HEK293 (cell line): ENCODE measurements at regions not wholly inside any gene's neighbourhood (a gene's known extent, or its start where the extent isn't known, plus 50 kb on each side); places are given as distances from the start of the nearest gene placed in this dataset.

ENCODE experiments used
- CTCF ChIA-PET: fragments of 350-600 bp; formaldehyde crosslinking; extraction: SDS; loops from one replicate; lab custom pipeline; 2021; ENCODE audit warnings: antibody characterized with exemption; lab: Yijun Ruan, JAX
- POLR2A ChIA-PET: fragments of 300-600 bp; formaldehyde crosslinking; extraction: SDS; loops from one replicate; lab custom pipeline; 2020; ENCODE audit warnings: antibody characterized with exemption, inconsistent platforms; lab: Yijun Ruan, JAX
- H3K27ac ChIP-seq: fragments of 200-500 bp; sonication (Bioruptor generic); 2 replicates; pipeline ENCODE4 v1.5.1; 2014; ENCODE audit warnings: low read depth, low read length, control low read depth, inconsistent platforms; ENCODE audit errors: extremely low read depth
- H3K36me3 ChIP-seq, 2 experiments: fragments of 200-500 bp in 1 of 2; sonication (Bioruptor generic) in 1 of 2; 1 replicate in 1 of 2; 2 replicates in 1 of 2; pipeline ENCODE4 v1.5.1; 2014 to 2017; ENCODE audit warnings: inconsistent platforms in 2 of 2, low read length in 2 of 2; ENCODE audit not compliant: control insufficient read depth in 2 of 2, insufficient read depth in 1 of 2
- H3K4me1 ChIP-seq: fragments of 200-500 bp; sonication (Bioruptor generic); 2 replicates; pipeline ENCODE4 v1.5.1; 2014; ENCODE audit warnings: mild to moderate bottlenecking, low read length, inconsistent platforms; ENCODE audit not compliant: control insufficient read depth, insufficient read depth
- H3K4me3 ChIP-seq: 2 replicates; pipeline ENCODE4 v1.5.1; 2011; ENCODE audit warnings: low read depth, mild to moderate bottlenecking, control low read depth, low read length, moderate library complexity
- H3K9me3 ChIP-seq: fragments of 200-500 bp; sonication (Bioruptor generic); 2 replicates; pipeline ENCODE4 v1.5.1; 2014; ENCODE audit warnings: low read depth, low read length, inconsistent platforms; ENCODE audit not compliant: control insufficient read depth, insufficient read depth
- FEZF1 ChIP-seq: fragments of 450-650 bp; formaldehyde crosslinking; IDR thresholded peaks from 2 replicates; pipeline ENCODE4 v1.5.1; 2016; ENCODE audit warnings: missing biosample characterization, missing genetic modification characterization
- IKZF3 ChIP-seq: fragments of 450-650 bp; IDR thresholded peaks from 2 replicates; pipeline ENCODE4 v1.5.0; 2018; ENCODE audit warnings: missing biosample characterization, mild to moderate bottlenecking, missing genetic modification characterization, moderate library complexity
- KLF17 ChIP-seq: fragments of 450-650 bp; formaldehyde crosslinking; IDR thresholded peaks from 2 replicates; pipeline ENCODE4 v1.5.1; 2016; ENCODE audit warnings: missing biosample characterization, missing genetic modification characterization
- PATZ1 ChIP-seq: fragments of 450-650 bp; formaldehyde crosslinking; IDR thresholded peaks from 2 replicates; pipeline ENCODE4 v1.5.1; 2016; ENCODE audit warnings: missing biosample characterization, missing genetic modification characterization
- RBAK ChIP-seq: fragments of 450-650 bp; formaldehyde crosslinking; IDR thresholded peaks from 2 replicates; pipeline ENCODE4 v1.5.1; 2016; ENCODE audit warnings: missing biosample characterization, missing genetic modification characterization
- SCRT1 ChIP-seq: fragments of 450-650 bp; formaldehyde crosslinking; IDR thresholded peaks from 2 replicates; pipeline ENCODE4 v1.5.1; 2016; ENCODE audit warnings: missing biosample characterization, missing genetic modification characterization, borderline replicate concordance
- ZFHX2 ChIP-seq: fragments of 450-650 bp; formaldehyde crosslinking; conservative IDR thresholded peaks from 2 replicates; pipeline ENCODE4 v1.5.1; 2016; ENCODE audit warnings: missing biosample characterization, missing genetic modification characterization
- ZNF10 ChIP-seq: fragments of 450-650 bp; formaldehyde crosslinking; IDR thresholded peaks from 2 replicates; pipeline ENCODE4 v1.5.1; 2017; ENCODE audit warnings: missing biosample characterization, missing genetic modification characterization
- ZNF133 ChIP-seq: fragments of 450-650 bp; formaldehyde crosslinking; IDR thresholded peaks from 2 replicates; pipeline ENCODE4 v1.5.1; 2016; ENCODE audit warnings: missing biosample characterization, missing genetic modification characterization
- ZNF202 ChIP-seq: fragments of 450-650 bp; formaldehyde crosslinking; IDR thresholded peaks from 2 replicates; pipeline ENCODE4 v1.5.1; 2016; ENCODE audit warnings: missing biosample characterization, missing genetic modification characterization, borderline replicate concordance
- ZNF26 ChIP-seq: fragments of 450-650 bp; formaldehyde crosslinking; IDR thresholded peaks from 2 replicates; pipeline ENCODE4 v1.5.1; 2016; ENCODE audit warnings: missing biosample characterization, missing genetic modification characterization
- ZNF274 ChIP-seq, 2 experiments: fragments of 200-500 bp in 1 of 2; fragments of 450-650 bp in 1 of 2; sonication (Bioruptor generic) in 1 of 2; formaldehyde crosslinking in 1 of 2; IDR thresholded peaks; 2 replicates each; pipeline versions ENCODE4 v1.5.1 to v1.6.1; 2014 to 2016; ENCODE audit warnings: borderline replicate concordance in 1 of 2, inconsistent platforms in 1 of 2, low read length in 1 of 2, missing biosample characterization in 1 of 2, missing genetic modification characterization in 1 of 2
- ZNF292 ChIP-seq: fragments of 450-650 bp; formaldehyde crosslinking; IDR thresholded peaks from 2 replicates; pipeline ENCODE4 v1.5.1; 2016; ENCODE audit warnings: low read depth, missing biosample characterization, missing genetic modification characterization, borderline replicate concordance
- ZNF302 ChIP-seq: fragments of 450-650 bp; formaldehyde crosslinking; IDR thresholded peaks from 2 replicates; pipeline ENCODE4 v1.5.1; 2016; ENCODE audit warnings: missing biosample characterization, missing genetic modification characterization, low read depth
- ZNF416 ChIP-seq: fragments of 450-650 bp; formaldehyde crosslinking; IDR thresholded peaks from 2 replicates; pipeline ENCODE4 v1.5.1; 2016; ENCODE audit warnings: missing biosample characterization, missing genetic modification characterization
- ZNF530 ChIP-seq: fragments of 450-650 bp; formaldehyde crosslinking; IDR thresholded peaks from 2 replicates; pipeline ENCODE4 v1.5.1; 2016; ENCODE audit warnings: low read depth, missing biosample characterization, missing genetic modification characterization
- ZNF610 ChIP-seq: fragments of 450-650 bp; formaldehyde crosslinking; IDR thresholded peaks from 2 replicates; pipeline ENCODE4 v1.5.1; 2016; ENCODE audit warnings: missing biosample characterization, missing genetic modification characterization, borderline replicate concordance
- ZNF707 ChIP-seq: fragments of 450-650 bp; formaldehyde crosslinking; IDR thresholded peaks from 2 replicates; pipeline ENCODE4 v1.5.1; 2016; ENCODE audit warnings: missing biosample characterization, missing genetic modification characterization
- ZNF768 ChIP-seq: fragments of 450-650 bp; formaldehyde crosslinking; IDR thresholded peaks from 2 replicates; pipeline ENCODE4 v1.5.1; 2018; ENCODE audit warnings: missing biosample characterization, mild to moderate bottlenecking, missing genetic modification characterization
- ZNF830 ChIP-seq: fragments of 450-650 bp; IDR thresholded peaks from 2 replicates; pipeline ENCODE4 v1.5.0; 2018; ENCODE audit warnings: missing biosample characterization, missing genetic modification characterization, low read depth, mild to moderate bottlenecking, moderate library complexity
- ZNF843 ChIP-seq: fragments of 450-650 bp; formaldehyde crosslinking; IDR thresholded peaks from 2 replicates; pipeline ENCODE4 v1.5.1; 2016; ENCODE audit warnings: missing biosample characterization, missing genetic modification characterization
- TF ChIP-seq, protein P1 (sequence below): fragments of 450-650 bp; formaldehyde crosslinking; IDR thresholded peaks from 2 replicates; pipeline ENCODE4 v1.5.1; 2016; ENCODE audit warnings: missing biosample characterization, missing genetic modification characterization
- TF ChIP-seq, protein P2 (sequence below): fragments of 450-650 bp; formaldehyde crosslinking; IDR thresholded peaks from 2 replicates; pipeline ENCODE4 v1.5.1; 2016; ENCODE audit warnings: missing biosample characterization, missing genetic modification characterization

GRCh38 chr13:76725211-76725610 is 161.0 kb downstream of the KCTD12 start:
- ChIA-PET CTCF (no interaction called here), POLR2A (no interaction called here)
- no peak overlapping the region for H3K4me3 ChIP-seq
- TF ChIP-seq ZNF133 (tag by site-specific recombination) (no peak), ZNF768 (tag by site-specific recombination) (no peak), KLF17 (tag by site-specific recombination) (no peak), ZNF610 (no peak), SCRT1 (tag by site-specific recombination) (no peak), PATZ1 (tag by site-specific recombination) (no peak), ZNF10 (tag by site-specific recombination) (no peak), ZNF302 (tag by site-specific recombination) (no peak), RBAK (tag by site-specific recombination) (no peak), ZNF843 (tag by site-specific recombination) (no peak), ZNF707 (tag by site-specific recombination) (no peak), ZNF26 (tag by site-specific recombination) (no peak)
- TF ChIP-seq, protein P1, sequence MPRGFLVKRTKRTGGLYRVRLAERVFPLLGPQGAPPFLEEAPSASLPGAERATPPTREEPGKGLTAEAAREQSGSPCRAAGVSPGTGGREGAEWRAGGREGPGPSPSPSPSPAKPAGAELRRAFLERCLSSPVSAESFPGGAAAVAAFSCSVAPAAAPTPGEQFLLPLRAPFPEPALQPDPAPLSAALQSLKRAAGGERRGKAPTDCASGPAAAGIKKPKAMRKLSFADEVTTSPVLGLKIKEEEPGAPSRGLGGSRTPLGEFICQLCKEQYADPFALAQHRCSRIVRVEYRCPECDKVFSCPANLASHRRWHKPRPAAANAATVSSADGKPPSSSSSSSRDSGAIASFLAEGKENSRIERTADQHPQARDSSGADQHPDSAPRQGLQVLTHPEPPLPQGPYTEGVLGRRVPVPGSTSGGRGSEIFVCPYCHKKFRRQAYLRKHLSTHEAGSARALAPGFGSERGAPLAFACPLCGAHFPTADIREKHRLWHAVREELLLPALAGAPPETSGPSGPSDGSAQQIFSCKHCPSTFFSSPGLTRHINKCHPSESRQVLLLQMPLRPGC (tag by site-specific recombination): no peak
- no peak overlapping the region for H3K27ac ChIP-seq
- no peaks in the 10 kb centered on the region for H3K9me3 ChIP-seq
- no peaks in the 10 kb centered on the region for H3K4me1 ChIP-seq
- H3K36me3 ChIP-seq: no peaks in the 10 kb centered on the region

DNA sequence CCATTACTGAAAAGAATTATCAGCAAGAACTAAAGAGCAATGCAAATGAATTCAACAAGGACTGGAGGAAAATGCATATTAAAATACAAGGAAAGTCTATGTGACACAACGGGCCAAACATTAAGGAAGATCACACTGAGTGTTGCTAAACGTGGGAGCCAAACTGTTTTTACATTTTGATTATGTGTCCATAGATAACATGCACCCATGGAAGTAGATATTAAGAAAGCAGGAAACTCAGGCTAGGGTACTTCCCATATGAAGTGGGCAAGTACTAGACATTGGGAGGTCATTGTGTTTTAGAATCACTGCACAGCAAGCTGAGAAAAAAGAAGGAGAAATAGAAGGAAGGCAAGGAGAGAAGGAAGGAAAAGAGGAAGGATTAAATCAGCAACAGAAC is 161.8 kb downstream of the KCTD12 start:
- no peak for TF ChIP-seq IKZF3
- TF ChIP-seq, protein P2, sequence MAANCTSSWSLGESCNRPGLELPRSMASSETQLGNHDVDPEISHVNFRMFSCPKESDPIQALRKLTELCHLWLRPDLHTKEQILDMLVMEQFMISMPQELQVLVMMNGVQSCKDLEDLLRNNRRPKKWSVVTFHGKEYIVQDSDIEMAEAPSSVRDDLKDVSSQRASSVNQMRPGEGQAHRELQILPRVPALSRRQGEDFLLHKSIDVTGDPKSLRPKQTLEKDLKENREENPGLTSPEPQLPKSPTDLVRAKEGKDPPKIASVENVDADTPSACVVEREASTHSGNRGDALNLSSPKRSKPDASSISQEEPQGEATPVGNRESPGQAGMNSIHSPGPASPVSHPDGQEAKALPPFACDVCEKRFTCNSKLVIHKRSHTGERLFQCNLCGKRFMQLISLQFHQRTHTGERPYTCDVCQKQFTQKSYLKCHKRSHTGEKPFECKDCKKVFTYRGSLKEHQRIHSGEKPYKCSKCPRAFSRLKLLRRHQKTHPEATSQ (tag by site-specific recombination): no peak
- no peak for TF ChIP-seq ZNF530 (tag by site-specific recombination)
- TF ChIP-seq ZNF416 (tag by site-specific recombination): no peak
- no peak for TF ChIP-seq FEZF1 (tag by site-specific recombination)
- no peak for TF ChIP-seq ZFHX2 (tag by site-specific recombination)
- no peak for TF ChIP-seq ZNF202 (tag by site-specific recombination)
- no peak for TF ChIP-seq ZNF292 (tag by site-specific recombination)
- no peak for TF ChIP-seq ZNF274 (IDR thresholded peaks at IDR 0.05; ENCODE audit: low read length)
- TF ChIP-seq ZNF274 (tag by site-specific recombination; IDR thresholded peaks at IDR 0.05; ENCODE audit: borderline replicate concordance): no peak
- no peak for TF ChIP-seq ZNF830 (tag by site-specific recombination)
- ChIA-PET CTCF (no interaction called here), POLR2A (no interaction called here)
- H3K4me3 ChIP-seq: no peak overlapping the region
- no peaks in the 10 kb centered on the region for H3K36me3 ChIP-seq
- H3K9me3 ChIP-seq: no peaks in the 10 kb centered on the region
- H3K27ac ChIP-seq: no peak overlapping the region
- no peaks in the 10 kb centered on the region for H3K4me1 ChIP-seq
